ENCODE measurements at regions not wholly inside any gene's neighbourhood (a gene's known extent, or its start where the extent isn't known, plus 50 kb on each side); places are given as distances from the start of the nearest gene placed in this dataset.

GRCh38 chr11:70873736-70874412 is 378.5 kb downstream of the SHANK2 start:
- TF ChIP-seq, protein P1, sequence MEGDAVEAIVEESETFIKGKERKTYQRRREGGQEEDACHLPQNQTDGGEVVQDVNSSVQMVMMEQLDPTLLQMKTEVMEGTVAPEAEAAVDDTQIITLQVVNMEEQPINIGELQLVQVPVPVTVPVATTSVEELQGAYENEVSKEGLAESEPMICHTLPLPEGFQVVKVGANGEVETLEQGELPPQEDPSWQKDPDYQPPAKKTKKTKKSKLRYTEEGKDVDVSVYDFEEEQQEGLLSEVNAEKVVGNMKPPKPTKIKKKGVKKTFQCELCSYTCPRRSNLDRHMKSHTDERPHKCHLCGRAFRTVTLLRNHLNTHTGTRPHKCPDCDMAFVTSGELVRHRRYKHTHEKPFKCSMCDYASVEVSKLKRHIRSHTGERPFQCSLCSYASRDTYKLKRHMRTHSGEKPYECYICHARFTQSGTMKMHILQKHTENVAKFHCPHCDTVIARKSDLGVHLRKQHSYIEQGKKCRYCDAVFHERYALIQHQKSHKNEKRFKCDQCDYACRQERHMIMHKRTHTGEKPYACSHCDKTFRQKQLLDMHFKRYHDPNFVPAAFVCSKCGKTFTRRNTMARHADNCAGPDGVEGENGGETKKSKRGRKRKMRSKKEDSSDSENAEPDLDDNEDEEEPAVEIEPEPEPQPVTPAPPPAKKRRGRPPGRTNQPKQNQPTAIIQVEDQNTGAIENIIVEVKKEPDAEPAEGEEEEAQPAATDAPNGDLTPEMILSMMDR (conservative IDR thresholded peaks at IDR 0.05 in 1 of 2, IDR thresholded peaks at IDR 0.05 in 1 of 2; ENCODE audit: low read depth in 1 of 2, low read length in 2 of 2), result no peak
- TF ChIP-seq EZH2 (IDR thresholded peaks at IDR 0.05; ENCODE audit: low read length, missing control alignments), result no peak
